HG02642 (cell line): ENCODE measurements at regions not wholly inside any gene's neighbourhood (a gene's known extent, or its start where the extent isn't known, plus 50 kb on each side); places are given as distances from the start of the nearest gene placed in this dataset.

Experiments
- ATAC-seq: cut with Tn5 transposase; IDR thresholded peaks from one replicate; pipeline ENCODE4 v1.9.1; 2021; ENCODE audit warnings: mild to moderate bottlenecking; ENCODE audit not compliant: unreplicated experiment, poor library complexity

DNA sequence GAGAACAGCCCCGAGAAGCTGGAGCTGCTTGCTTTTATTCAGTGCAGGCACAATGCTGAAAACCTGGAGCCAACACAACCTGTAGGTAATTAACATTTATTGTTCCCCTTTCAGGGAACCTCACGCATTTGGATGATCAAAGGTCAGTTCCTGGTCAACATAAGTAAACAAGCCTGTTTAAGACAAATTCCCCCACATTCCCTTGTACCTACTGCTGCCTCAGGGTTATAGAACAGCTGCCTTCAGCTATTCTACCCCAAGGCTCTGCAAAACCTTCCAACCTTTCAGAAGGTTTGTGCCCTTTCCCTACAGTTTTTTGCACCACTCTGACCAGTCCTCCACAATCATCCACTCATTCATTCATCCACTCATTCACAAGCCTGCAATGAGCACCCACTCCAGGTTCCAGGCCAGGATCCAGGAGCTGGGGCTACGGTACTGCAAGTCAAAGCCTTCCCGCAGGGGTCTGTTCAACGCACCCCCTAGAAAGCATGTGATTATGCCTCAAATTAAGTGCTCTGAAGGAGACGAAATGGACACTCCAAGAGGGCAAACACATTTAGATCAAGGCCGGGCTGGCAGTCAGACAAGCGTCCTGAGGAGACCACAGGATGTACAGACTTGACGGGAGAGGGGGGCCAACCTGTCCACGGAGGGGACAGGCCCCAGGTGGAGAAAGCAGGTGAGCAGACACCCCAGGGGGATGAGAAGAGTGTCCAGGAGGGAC lies 683.9 kb downstream of the MATN1 start:
- no peak for ATAC-seq

DNA sequence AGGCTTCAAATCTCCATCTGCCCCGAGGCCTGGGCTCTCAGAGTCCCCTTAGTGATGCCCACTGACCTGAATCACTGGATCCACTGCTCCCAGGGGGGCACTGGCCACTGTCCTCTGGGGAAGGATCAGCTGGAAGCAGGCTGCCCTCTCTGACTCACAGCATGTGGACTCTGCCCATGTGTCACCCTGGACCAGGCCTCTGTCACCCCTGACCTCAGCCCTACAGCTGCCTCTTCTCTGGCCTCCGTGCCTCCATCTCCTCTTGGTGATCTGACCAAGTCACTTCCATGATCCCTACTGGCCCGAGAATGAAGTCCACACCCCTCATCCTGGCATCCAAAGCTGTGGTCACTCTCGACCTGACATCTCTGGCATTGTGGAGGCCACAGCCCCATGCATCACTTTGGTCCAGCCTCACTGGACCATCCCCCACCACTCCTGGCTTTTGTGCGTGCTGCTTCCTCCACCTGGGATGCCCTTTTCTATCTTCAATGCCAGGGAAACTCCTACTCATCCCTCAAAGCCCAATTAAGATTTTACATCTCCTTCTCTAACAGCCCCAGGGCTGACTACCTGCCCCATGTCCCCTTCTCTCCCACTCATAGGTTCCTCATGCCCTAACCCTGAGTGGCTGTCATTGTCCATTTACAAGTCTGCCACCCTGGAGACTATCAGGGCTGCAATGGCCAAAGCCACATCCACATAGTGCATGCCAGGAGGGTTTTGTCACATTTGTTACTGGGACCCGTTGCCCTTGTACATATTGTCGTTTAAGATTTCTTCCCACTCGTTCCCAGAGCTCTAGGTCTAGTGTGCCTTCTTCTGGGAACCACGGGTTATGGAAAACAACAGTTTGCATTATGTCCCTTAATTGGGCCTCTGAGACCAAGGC lies 685.0 kb downstream of the MATN1 start:
- no peak for ATAC-seq

DNA sequence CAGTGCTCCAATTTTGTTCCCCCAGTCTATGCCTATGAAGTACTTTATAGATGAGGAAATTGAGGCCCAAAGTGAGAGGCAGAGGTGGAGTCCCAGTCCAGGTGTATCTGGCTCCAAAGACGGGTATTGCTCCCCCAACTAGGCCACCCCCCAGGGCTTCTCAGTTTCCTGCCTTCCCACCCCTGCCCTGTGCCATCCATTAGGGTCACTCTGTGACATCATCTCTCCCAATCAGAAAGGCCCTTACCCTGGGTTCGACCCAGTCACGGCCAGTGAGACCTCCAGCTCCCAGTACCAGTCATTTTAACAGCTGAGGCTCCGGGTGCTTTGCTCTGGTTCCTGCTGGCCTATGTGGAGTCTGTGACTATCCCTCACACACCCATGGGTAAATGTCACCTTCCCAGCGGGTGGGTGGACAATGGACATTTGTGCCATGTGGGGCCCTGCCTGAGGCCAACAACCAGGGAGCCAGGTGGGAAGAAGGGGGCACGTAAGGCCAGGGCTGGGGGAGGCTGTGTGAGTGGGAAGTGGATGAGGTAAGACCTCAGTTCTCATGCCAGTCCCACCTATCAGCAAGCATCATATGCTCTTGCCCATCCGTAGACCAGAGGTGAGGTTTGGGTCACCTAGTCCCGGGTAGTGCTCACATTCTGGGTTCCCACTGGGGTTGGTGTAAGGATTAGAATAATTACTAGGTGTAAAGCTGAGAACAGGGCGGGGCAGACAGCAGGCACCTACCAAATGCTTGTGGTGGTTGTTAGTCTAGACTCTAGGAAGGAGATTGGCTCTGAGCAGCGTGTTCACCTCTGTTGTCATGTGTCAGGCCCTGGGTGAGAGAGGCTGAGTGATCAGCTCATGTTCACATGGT lies 685.9 kb downstream of the MATN1 start:
- ATAC-seq, result no peak

DNA sequence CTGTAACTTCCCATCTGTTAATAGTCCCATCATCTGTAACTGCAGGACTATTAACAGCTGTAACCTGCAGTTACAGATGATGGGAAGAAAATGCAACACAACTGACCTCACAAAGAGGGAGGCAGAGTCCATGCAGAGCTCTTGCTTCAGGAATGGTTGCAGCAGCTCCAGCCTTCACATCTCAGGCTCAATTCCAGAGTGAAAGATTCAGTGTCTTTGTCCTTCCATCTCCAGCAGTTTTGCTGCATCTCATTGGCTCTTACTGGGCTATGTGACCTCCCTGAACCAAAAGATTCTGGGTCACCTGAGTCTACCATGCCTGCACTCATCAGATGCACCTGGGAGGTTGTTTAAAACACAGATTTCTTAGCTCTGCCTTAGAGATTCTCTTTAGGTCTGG lies 686.7 kb downstream of the MATN1 start:
- no peak for ATAC-seq

DNA sequence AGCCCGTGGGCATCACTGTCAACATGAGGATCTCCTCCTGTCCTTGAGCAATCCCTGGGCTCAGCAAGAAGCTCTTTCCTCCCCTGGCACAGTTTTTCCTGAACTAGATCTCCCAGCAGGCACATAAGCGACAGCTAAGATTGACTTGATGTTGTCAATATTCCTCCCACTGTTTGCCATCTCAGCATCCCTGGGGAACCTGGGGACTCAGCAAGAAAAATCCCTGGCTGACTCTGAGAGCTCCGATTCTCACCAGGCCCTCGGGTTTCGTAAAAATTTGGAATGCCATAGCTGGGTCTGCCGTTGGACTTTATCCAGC lies 687.2 kb downstream of the MATN1 start:
- no peak for ATAC-seq

DNA sequence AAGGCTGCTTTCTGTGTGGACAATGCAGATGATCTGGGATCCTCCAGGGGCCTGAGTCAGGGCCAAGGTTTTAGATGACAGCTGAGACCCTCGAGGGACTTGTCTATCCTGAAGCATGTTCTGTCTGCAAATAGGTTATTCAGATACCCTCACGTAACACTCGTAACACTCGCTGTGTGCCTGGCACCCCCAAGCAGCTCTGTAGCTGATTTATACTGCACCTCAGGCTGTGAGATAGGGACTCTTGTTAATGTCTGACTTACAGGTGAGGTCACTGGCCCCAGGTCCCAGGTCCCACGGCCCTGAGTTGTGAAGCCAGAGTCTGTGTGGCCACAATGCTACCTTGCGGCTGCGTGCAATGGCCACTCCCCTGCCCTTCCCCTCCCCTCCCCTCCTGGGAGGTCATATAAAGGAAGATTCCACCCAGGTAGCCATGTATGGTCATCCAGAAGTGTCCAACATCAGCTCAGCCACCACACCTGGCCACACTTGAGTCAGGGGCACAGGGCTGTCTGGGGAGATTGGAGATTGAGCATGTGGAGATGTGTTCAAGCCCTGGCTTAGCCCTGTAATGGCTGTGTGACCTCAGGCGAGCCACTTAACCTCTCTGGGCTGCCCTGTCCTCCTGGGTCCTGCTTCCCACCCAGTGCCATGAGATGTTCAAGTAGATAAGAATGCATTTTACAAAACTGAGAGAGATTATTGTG lies 687.7 kb downstream of the MATN1 start:
- no peak for ATAC-seq

DNA sequence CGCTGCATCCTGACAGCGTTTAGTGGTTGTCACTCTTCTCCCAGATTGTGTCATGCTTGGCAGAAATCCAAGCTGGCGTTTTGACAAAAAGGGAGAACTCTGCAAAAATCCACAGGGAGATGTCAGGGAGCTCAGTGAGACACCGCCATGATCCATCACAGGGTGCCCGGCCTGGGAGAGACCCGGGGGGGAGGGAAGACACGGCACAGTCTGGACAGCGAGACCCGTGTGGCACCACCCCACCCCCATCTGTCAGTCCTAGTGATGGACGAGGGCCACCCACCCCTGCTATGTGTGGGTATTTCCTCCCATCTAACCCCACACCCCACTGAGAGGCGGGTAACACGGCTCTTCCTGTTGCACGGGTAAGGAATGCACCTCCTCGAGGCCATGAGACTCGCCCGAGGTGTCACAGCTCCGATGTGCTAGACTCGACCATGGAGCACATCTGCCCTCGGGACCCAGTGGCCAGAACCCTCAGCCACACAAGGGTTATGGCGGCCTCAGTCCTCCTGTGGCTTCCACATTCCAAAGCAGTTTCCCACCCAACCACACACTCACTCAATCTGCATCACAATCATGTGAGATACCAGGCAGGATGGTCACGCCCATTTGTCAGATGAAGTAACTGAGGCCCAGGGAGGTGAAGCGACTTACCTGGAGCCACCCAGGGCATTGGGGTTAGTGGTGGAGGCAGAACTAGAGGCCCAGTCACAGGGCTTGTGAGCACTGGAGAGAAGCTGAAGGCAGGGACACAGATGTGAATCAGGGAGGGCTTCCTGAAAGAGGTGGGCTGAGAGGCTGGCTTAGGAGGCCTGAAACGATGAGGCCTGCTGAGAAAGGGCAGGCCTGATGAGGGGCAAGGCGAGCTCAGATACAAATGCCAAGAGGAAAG lies 688.5 kb downstream of the MATN1 start:
- ATAC-seq, result no peak

DNA sequence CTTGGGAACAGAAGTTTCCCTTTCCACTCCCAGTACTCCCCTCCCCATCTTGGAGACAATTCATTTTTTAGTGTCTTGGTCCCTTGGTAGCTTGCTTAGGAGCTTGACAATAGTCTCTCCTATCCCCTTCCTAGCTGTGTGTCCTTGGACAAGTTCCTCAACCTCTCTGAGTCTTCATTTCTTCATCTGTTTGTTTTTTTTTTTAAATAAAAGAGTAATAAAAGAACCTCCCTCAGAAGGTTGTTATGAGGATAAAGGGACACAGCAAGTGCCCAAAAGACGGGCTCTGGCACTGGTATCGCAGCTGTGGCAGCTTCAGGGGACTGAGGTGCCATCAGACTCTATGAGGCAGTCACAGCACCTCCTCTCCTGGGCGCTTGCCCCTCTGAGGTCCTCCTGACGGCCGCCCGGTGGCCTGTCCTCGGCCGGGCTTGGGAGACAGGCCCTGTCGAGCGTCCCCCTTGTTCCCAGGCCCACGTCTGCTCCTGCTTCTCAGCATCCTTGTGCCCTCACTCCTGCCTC lies 689.2 kb downstream of the MATN1 start:
- ATAC-seq, result no peak

DNA sequence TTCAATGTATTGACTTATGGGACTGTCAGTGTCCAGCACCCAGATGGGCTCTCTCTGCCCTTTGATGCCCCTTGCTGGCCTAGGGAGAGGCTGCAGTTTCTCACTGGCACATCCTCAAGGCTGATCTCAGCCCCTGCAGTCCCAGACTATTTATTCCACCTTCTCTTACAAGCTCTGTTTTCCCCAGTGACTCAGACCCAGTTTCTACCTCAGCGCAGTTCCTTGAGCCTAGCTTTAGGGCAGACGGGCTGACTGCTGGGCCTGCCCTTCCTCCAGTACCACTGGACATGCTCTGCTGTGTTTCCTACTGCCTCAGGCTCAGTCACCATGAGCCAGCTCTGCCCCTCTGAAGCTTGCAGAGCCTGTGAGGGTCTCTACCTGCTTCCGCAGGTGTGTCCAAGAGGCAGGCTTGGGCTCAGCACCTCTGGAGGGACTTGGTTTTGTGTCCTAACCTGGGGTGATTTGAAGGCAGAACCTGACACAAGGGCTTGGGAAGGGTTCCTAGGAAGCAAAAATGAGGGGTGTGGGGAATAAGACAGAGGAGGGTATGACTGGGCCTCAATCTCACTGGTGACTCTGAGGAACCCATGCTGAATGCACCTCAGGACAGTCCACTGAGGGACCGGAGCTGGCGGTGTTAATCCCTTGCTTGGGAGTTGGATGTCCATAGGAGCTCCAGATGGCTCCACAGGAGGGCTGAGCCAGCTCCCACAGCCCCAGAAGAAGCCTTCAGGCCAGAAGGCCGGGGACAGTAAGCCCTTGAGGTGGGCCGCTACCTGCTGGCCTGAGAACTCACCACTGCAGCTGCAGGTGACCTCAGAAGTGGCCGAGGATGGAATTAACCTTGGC lies 689.9 kb downstream of the MATN1 start:
- no peak for ATAC-seq

DNA sequence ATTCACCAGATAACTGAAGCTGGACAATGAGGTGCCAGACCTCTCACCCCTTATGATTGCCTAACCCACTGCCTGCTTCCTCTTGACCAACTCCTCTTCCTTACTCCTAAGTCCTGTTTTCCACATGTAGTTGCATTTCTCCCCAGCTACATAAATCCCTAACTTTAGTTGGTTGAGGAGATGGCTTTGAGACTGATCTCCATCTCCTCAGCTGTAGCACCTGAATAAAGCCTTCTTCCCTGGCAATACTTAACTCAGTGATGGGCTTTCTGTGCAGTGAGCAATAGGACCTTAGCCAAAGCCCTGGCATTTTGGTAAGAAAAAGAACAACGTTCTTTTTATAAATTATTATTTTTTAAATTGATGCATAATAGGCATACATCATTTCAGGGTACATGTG lies 691.1 kb downstream of the MATN1 start:
- ATAC-seq, result no peak

DNA sequence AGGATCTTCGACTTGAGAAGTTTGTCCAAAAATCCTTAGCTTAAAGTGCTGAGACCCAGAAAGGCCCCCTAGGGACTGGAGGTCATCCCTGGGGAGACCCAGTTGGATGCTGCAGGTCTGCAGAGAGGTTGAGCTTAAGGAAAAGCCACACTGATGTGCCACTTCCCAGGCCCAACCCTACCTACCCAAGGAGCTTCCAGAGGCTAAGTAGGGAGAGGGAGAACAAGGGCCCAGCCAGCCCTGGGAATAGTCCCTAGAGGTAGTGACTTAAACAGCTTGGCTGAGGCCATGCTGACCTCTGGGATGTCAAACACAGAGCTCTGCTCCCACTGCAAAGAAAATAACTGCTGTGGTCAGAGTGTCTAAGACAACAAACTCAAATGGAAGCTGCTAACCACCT lies 693.7 kb downstream of the MATN1 start:
- ATAC-seq, result no peak

DNA sequence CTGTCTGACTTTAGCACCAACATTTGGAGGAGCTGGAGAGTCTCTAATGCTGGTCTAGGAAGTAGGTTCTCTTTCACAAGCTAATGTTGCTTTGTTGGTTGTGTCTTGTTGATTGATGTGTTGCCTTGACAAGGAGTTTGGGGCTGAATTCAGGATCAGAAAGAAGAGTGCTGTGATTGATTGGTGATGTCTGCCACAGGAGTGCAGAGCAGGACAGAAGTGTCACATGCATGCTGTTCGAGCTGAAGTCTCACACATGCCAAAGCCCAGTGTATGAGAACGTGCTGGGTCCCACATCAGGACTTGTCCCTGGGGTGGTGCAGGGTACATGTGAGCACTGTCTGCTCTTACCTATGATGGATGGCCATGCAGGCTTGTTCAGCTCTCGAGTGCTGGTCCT lies 694.4 kb downstream of the MATN1 start:
- no peak for ATAC-seq

DNA sequence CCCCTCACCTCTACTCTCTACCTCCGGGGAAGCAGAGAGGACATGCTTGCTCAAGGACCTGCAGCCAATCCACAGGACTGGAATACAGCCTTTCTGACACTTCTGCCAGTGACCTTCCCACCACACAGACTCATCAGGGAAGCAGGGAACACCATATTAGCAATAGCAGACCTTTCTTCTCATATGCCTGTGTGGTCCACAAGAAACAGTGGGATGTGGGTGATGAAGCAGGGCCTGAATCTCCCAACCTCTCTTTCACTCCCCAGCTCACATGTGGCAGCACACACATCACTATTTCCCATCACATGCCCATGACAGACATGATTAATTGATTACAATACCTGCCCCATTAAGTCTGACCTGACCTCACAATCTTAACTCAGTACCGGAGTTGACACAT lies 695.1 kb downstream of the MATN1 start:
- no peak for ATAC-seq

DNA sequence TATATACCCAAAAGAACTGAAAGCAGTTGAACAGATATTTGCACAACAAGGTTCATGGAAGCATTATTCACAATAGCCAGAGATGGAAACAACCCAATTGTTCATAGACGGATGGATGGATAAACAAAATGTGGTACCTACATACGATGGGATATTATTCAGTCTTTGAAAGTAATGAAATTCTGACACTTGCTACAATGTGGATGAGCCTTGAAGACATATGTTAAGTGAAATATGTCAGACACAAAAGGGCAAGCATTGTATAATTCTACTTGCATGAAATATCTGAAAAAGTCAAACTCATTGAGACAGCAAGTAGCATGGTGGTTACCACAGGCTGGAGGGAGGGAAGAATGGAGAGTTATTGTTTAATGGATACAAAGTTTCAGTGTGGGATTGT lies 696.1 kb downstream of the MATN1 start:
- ATAC-seq, result no peak

DNA sequence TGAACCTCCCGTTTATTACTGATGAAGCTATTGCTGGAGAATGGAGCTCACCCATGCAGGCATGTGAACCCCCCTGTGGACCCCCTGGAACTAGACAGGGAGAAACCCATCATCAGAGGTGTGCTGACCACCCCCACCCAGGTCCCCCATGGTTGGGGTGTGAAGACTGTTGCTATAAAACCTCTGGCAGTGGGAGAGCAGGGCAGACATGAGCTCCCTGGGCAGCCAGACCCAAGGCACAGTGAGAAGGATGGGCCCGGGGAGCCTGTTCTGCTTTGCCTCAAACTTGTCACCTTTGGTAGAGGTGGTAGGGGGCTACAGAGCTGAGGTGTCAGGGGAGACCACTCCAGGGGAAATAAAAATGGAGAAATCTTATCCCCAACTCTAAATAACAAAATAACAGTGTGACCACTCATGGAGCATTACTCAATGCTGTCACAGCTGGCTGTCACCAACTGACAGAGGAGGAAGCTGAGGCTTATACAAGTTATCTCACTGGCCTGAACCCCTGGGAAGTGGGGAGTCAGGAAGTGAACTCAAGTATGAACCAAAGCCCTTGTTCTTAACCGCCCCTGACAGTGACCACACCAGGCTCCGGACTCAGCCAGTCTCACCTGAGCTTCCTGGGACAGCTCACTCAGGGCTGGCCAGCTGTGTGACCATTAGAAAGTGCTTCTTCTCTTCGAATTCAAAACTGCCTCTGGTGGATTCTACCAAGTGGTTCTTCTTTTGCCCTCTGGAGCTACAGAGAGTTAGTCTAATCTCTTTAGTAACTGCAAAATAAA lies 698.8 kb downstream of the MATN1 start:
- ATAC-seq, result no peak

DNA sequence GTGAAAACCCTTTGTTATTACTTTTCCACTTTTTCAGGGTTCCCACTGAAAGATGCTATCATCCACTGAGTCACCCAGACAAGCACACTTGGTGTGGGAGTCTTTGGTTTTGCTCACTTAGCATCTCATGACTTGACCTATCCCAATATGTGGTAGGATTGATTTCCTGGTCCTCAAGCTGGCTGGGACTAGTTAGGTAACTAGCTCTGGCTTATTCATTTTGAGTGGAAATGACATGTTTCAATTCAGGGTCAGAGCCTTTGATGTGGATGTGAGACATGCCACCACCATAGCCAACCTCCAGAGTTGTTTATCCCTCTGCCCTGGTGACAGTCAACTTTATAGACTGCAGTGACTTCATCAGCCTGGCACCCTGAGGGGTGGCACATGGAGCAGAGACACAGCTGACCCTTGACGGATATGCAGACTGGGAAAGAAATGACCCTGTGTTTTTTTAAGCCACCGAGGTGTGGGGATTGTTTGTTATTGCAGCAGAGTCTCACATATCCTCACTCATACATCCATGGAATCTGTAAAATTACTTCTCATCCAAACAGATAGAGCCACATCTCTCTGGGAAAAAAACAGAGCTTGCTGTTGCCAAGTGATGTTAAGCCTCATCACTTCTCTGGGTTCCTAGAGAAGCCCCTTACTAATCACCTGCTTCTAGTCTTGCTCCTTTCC lies 699.9 kb downstream of the MATN1 start:
- no peak for ATAC-seq

DNA sequence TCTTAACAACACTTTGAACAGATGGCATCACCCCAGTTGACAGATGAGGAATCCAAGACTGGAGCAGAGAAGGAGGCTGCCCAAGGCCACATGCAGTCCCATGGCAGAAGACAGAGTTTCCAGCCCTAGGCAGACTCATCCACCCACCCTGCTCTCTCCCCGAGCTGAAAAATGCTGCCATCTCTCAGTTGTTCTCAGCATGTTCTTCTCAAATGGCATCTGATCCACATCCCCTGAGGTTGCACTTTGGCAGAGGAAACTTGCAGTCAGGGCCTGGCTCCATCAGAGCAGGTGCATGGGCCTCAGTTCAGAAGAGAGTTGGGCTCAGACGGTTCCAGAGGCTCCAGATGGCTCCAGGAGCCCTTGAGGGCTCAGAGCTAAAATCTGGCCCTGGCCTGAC lies 709.4 kb downstream of the MATN1 start:
- no peak for ATAC-seq
